ENCODE measurements at regions not wholly inside any gene's neighbourhood (a gene's known extent, or its start where the extent isn't known, plus 50 kb on each side); places are given as distances from the start of the nearest gene placed in this dataset.

- Histone ChIP-seq H3K9ac (ENCODE audit: low read length) (no peak overlapping the region), H3K4me1 (ENCODE audit: control insufficient read depth, low read depth, low read length) (no peaks in the 10 kb centered on the region), H3K36me3 (ENCODE audit: control insufficient read depth, low read depth, low read length) (no peaks in the 10 kb centered on the region), H3K27ac (ENCODE audit: low read length) (no peak overlapping the region), H3K4me3 (ENCODE audit: low read length) (no peak overlapping the region), H3K9me3 (ENCODE audit: control insufficient read depth, low read depth, low read length) (no peaks in the 10 kb centered on the region), H3K27me3 (ENCODE audit: control insufficient read depth, insufficient read depth, low read length) (no peaks in the 10 kb centered on the region)
These were observed 88.4 kb upstream of the HSPA9 start for GRCh38 chr5:138663561-138663960.

- H3K9ac ChIP-seq (ENCODE audit: low read length) = no peak overlapping the region
- H3K4me1 ChIP-seq (ENCODE audit: control insufficient read depth, low read depth, low read length) = no peaks in the 10 kb centered on the region
- H3K4me3 ChIP-seq (ENCODE audit: low read length) = no peak overlapping the region
- H3K36me3 ChIP-seq (ENCODE audit: control insufficient read depth, low read depth, low read length) = no peaks in the 10 kb centered on the region
- H3K27me3 ChIP-seq (ENCODE audit: control insufficient read depth, insufficient read depth, low read length) = no peaks in the 10 kb centered on the region
- H3K27ac ChIP-seq (ENCODE audit: low read length) = no peak overlapping the region
- no peaks in the 10 kb centered on the region for H3K9me3 ChIP-seq (ENCODE audit: control insufficient read depth, low read depth, low read length)
These were observed 87.8 kb upstream of the HSPA9 start for GRCh38 chr5:138663009-138663408.

GRCh38 chr5:138662599-138662998, 87.4 kb upstream of the HSPA9 start:
- no peaks in the 10 kb centered on the region for H3K27me3 ChIP-seq (ENCODE audit: control insufficient read depth, insufficient read depth, low read length)

GRCh38 chr5:138661991-138662434, 86.8 kb upstream of the HSPA9 start:
- H3K4me3 ChIP-seq (ENCODE audit: low read length) = no peak overlapping the region
- H3K9me3 ChIP-seq (ENCODE audit: control insufficient read depth, low read depth, low read length) = no peaks in the 10 kb centered on the region
- H3K9ac ChIP-seq (ENCODE audit: low read length) = no peak overlapping the region
- H3K27ac ChIP-seq (ENCODE audit: low read length) = no peak overlapping the region
- no peaks in the 10 kb centered on the region for H3K4me1 ChIP-seq (ENCODE audit: control insufficient read depth, low read depth, low read length)
- no peaks in the 10 kb centered on the region for H3K27me3 ChIP-seq (ENCODE audit: control insufficient read depth, insufficient read depth, low read length)
- no peaks in the 10 kb centered on the region for H3K36me3 ChIP-seq (ENCODE audit: control insufficient read depth, low read depth, low read length)

More at GRCh38 chr5:138662599-138662998, 87.4 kb upstream of the HSPA9 start:
- H3K9me3 ChIP-seq (ENCODE audit: control insufficient read depth, low read depth, low read length) = no peaks in the 10 kb centered on the region
- no peak overlapping the region for H3K4me3 ChIP-seq (ENCODE audit: low read length)
- no peak overlapping the region for H3K27ac ChIP-seq (ENCODE audit: low read length)
- H3K9ac ChIP-seq (ENCODE audit: low read length) = no peak overlapping the region
- no peaks in the 10 kb centered on the region for H3K36me3 ChIP-seq (ENCODE audit: control insufficient read depth, low read depth, low read length)
- H3K4me1 ChIP-seq (ENCODE audit: control insufficient read depth, low read depth, low read length) = no peaks in the 10 kb centered on the region

- no peaks in the 10 kb centered on the region for H3K4me1 ChIP-seq (ENCODE audit: control insufficient read depth, low read depth, low read length)
- H3K9ac ChIP-seq (ENCODE audit: low read length) = no peak overlapping the region
- no peaks in the 10 kb centered on the region for H3K27me3 ChIP-seq (ENCODE audit: control insufficient read depth, insufficient read depth, low read length)
- no peak overlapping the region for H3K27ac ChIP-seq (ENCODE audit: low read length)
- H3K4me3 ChIP-seq (ENCODE audit: low read length) = no peak overlapping the region
- no peaks in the 10 kb centered on the region for H3K9me3 ChIP-seq (ENCODE audit: control insufficient read depth, low read depth, low read length)
- H3K36me3 ChIP-seq (ENCODE audit: control insufficient read depth, low read depth, low read length) = no peaks in the 10 kb centered on the region
These were observed 86.2 kb upstream of the HSPA9 start for GRCh38 chr5:138661291-138661960.

- H3K4me3 ChIP-seq (ENCODE audit: low read length) = no peak overlapping the region
- H3K27ac ChIP-seq (ENCODE audit: low read length) = no peak overlapping the region
- H3K4me1 ChIP-seq (ENCODE audit: control insufficient read depth, low read depth, low read length) = no peaks in the 10 kb centered on the region
- no peaks in the 10 kb centered on the region for H3K27me3 ChIP-seq (ENCODE audit: control insufficient read depth, insufficient read depth, low read length)
- H3K36me3 ChIP-seq (ENCODE audit: control insufficient read depth, low read depth, low read length) = no peaks in the 10 kb centered on the region
- H3K9ac ChIP-seq (ENCODE audit: low read length) = no peak overlapping the region
- H3K9me3 ChIP-seq (ENCODE audit: control insufficient read depth, low read depth, low read length) = no peaks in the 10 kb centered on the region
These were observed 84.9 kb upstream of the HSPA9 start for GRCh38 chr5:138660051-138660572.

- Histone ChIP-seq H3K9me3 (ENCODE audit: control insufficient read depth, low read depth, low read length) (no peaks in the 10 kb centered on the region), H3K4me3 (ENCODE audit: low read length) (no peak overlapping the region), H3K27me3 (ENCODE audit: control insufficient read depth, insufficient read depth, low read length) (no peaks in the 10 kb centered on the region), H3K36me3 (ENCODE audit: control insufficient read depth, low read depth, low read length) (no peaks in the 10 kb centered on the region), H3K9ac (ENCODE audit: low read length) (no peak overlapping the region), H3K4me1 (ENCODE audit: control insufficient read depth, low read depth, low read length) (no peaks in the 10 kb centered on the region), H3K27ac (ENCODE audit: low read length) (no peak overlapping the region)
These were observed 84.4 kb upstream of the HSPA9 start for GRCh38 chr5:138659561-138659960.

GRCh38 chr5:138659121-138659520, 83.9 kb upstream of the HSPA9 start:
- no peak overlapping the region for H3K9ac ChIP-seq (ENCODE audit: low read length)
- no peaks in the 10 kb centered on the region for H3K9me3 ChIP-seq (ENCODE audit: control insufficient read depth, low read depth, low read length)
- no peaks in the 10 kb centered on the region for H3K36me3 ChIP-seq (ENCODE audit: control insufficient read depth, low read depth, low read length)
- no peaks in the 10 kb centered on the region for H3K4me1 ChIP-seq (ENCODE audit: control insufficient read depth, low read depth, low read length)
- no peaks in the 10 kb centered on the region for H3K27me3 ChIP-seq (ENCODE audit: control insufficient read depth, insufficient read depth, low read length)
- H3K4me3 ChIP-seq (ENCODE audit: low read length) = no peak overlapping the region
- no peak overlapping the region for H3K27ac ChIP-seq (ENCODE audit: low read length)

- no peak overlapping the region for H3K4me3 ChIP-seq (ENCODE audit: low read length)
- no peaks in the 10 kb centered on the region for H3K4me1 ChIP-seq (ENCODE audit: control insufficient read depth, low read depth, low read length)
- H3K27me3 ChIP-seq (ENCODE audit: control insufficient read depth, insufficient read depth, low read length) = no peaks in the 10 kb centered on the region
- no peak overlapping the region for H3K9ac ChIP-seq (ENCODE audit: low read length)
- no peak overlapping the region for H3K27ac ChIP-seq (ENCODE audit: low read length)
- H3K9me3 ChIP-seq (ENCODE audit: control insufficient read depth, low read depth, low read length) = no peaks in the 10 kb centered on the region
- no peaks in the 10 kb centered on the region for H3K36me3 ChIP-seq (ENCODE audit: control insufficient read depth, low read depth, low read length)
These were observed 83.5 kb upstream of the HSPA9 start for GRCh38 chr5:138658676-138659075.

GRCh38 chr5:138657360-138657759, 82.2 kb upstream of the HSPA9 start:
- no peaks in the 10 kb centered on the region for H3K9me3 ChIP-seq (ENCODE audit: control insufficient read depth, low read depth, low read length)
- no peak overlapping the region for H3K4me3 ChIP-seq (ENCODE audit: low read length)
- H3K27ac ChIP-seq (ENCODE audit: low read length) = no peak overlapping the region
- no peaks in the 10 kb centered on the region for H3K27me3 ChIP-seq (ENCODE audit: control insufficient read depth, insufficient read depth, low read length)
- H3K4me1 ChIP-seq (ENCODE audit: control insufficient read depth, low read depth, low read length) = no peaks in the 10 kb centered on the region
- no peak overlapping the region for H3K9ac ChIP-seq (ENCODE audit: low read length)
- H3K36me3 ChIP-seq (ENCODE audit: control insufficient read depth, low read depth, low read length) = no peaks in the 10 kb centered on the region

GRCh38 chr5:138656916-138657315, 81.7 kb upstream of the HSPA9 start:
- Histone ChIP-seq H3K9me3 (ENCODE audit: control insufficient read depth, low read depth, low read length) (no peaks in the 10 kb centered on the region), H3K27me3 (ENCODE audit: control insufficient read depth, insufficient read depth, low read length) (no peaks in the 10 kb centered on the region), H3K36me3 (ENCODE audit: control insufficient read depth, low read depth, low read length) (no peaks in the 10 kb centered on the region), H3K4me1 (ENCODE audit: control insufficient read depth, low read depth, low read length) (no peaks in the 10 kb centered on the region), H3K27ac (ENCODE audit: low read length) (no peak overlapping the region), H3K9ac (ENCODE audit: low read length) (no peak overlapping the region), H3K4me3 (ENCODE audit: low read length) (no peak overlapping the region)

GRCh38 chr5:138655530-138656190, 80.5 kb upstream of the HSPA9 start:
- Histone ChIP-seq H3K27ac (ENCODE audit: low read length) (no peak overlapping the region), H3K4me3 (ENCODE audit: low read length) (no peak overlapping the region), H3K27me3 (ENCODE audit: control insufficient read depth, insufficient read depth, low read length) (no peaks in the 10 kb centered on the region), H3K9me3 (ENCODE audit: control insufficient read depth, low read depth, low read length) (no peaks in the 10 kb centered on the region), H3K36me3 (ENCODE audit: control insufficient read depth, low read depth, low read length) (no peaks in the 10 kb centered on the region), H3K4me1 (ENCODE audit: control insufficient read depth, low read depth, low read length) (peaks cover 3% of the 10 kb centered on the region), H3K9ac (ENCODE audit: low read length) (no peak overlapping the region)
